Lower lobe of right lung (tissue), 2 donors: ENCODE measurements at regions not wholly inside any gene's neighbourhood (a gene's known extent, or its start where the extent isn't known, plus 50 kb on each side); places are given as distances from the start of the nearest gene placed in this dataset.
"Not testable (repeated sequence)": the region's sequence is repeated elsewhere in the genome, so short reads cannot be mapped to it uniquely, and the experiment has no call there.

Experiments
- ATAC-seq, 2 donors: fragments of 200-7000 bp; cut with Tn5 transposase; one replicate each; pipeline ENCODE4 v1.9.1; 2020 to 2022; ENCODE audit warnings: mild to moderate bottlenecking in 2 of 2, moderate library complexity in 2 of 2
- DNase-seq: peaks from one replicate; pipeline ENCODE4 v3.0.0-alpha.2; 2020
- H3K27ac ChIP-seq: fragments of 200-600 bp; one replicate; pipeline ENCODE4 v1.8.0; 2022
- H3K27me3 ChIP-seq: fragments of 200-600 bp; one replicate; pipeline ENCODE4 v1.8.0; 2022; ENCODE audit warnings: low read depth
- H3K36me3 ChIP-seq: fragments of 200-600 bp; one replicate; pipeline ENCODE4 v1.8.0; 2022; ENCODE audit warnings: mild to moderate bottlenecking
- H3K4me1 ChIP-seq: fragments of 200-600 bp; one replicate; pipeline ENCODE4 v1.8.0; 2022
- H3K4me3 ChIP-seq: fragments of 200-600 bp; one replicate; pipeline ENCODE4 v1.8.0; 2022; ENCODE audit warnings: mild to moderate bottlenecking
- H3K9me3 ChIP-seq: fragments of 200-600 bp; one replicate; pipeline ENCODE4 v1.8.0; 2022
- intact Hi-C: fragments of 100-400 bp; cut with DNase I; formaldehyde crosslinking; loops from one replicate; pipeline ENCODE4 v1.11.0; 2022
- TF ChIP-seq, protein P1 (sequence below): fragments of 200-600 bp; IDR thresholded peaks from one replicate; pipeline ENCODE4 v1.8.0; 2022; ENCODE audit warnings: antibody characterized with exemption, mild to moderate bottlenecking
- donor health status: DM: no; HTN: yes; CAD: no; lungs with severe emphysema.

GRCh38 chr17:52410781-52411180 lies 252.3 kb upstream of the CA10 start:
- H3K36me3 ChIP-seq: no peaks in the 10 kb centered on the region
- intact Hi-C loops: no loop called here
- ATAC-seq (no peak), DNase-seq (no peak)
- no peak overlapping the region for H3K27ac ChIP-seq
- H3K4me3 ChIP-seq: no peak overlapping the region
- H3K27me3 ChIP-seq: no peaks in the 10 kb centered on the region
- TF ChIP-seq, protein P1, sequence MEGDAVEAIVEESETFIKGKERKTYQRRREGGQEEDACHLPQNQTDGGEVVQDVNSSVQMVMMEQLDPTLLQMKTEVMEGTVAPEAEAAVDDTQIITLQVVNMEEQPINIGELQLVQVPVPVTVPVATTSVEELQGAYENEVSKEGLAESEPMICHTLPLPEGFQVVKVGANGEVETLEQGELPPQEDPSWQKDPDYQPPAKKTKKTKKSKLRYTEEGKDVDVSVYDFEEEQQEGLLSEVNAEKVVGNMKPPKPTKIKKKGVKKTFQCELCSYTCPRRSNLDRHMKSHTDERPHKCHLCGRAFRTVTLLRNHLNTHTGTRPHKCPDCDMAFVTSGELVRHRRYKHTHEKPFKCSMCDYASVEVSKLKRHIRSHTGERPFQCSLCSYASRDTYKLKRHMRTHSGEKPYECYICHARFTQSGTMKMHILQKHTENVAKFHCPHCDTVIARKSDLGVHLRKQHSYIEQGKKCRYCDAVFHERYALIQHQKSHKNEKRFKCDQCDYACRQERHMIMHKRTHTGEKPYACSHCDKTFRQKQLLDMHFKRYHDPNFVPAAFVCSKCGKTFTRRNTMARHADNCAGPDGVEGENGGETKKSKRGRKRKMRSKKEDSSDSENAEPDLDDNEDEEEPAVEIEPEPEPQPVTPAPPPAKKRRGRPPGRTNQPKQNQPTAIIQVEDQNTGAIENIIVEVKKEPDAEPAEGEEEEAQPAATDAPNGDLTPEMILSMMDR: no peak
- no peaks in the 10 kb centered on the region for H3K4me1 ChIP-seq
- H3K9me3 ChIP-seq: no peaks in the 10 kb centered on the region

- H3K4me3 ChIP-seq, DNase-seq, H3K27ac ChIP-seq, H3K4me1 ChIP-seq, H3K9me3 ChIP-seq, intact Hi-C loops, ATAC-seq, H3K36me3 ChIP-seq, H3K27me3 ChIP-seq: not testable (repeated sequence)
Measured at GRCh38 chr17:52409222-52409621, 250.7 kb upstream of the CA10 start.

GRCh38 chr17:52395308-52395707 lies 236.8 kb upstream of the CA10 start:
- no peak overlapping the region for H3K27ac ChIP-seq

GRCh38 chr17:52390422-52390821 lies 231.9 kb upstream of the CA10 start:
- no peak for ATAC-seq
- H3K4me3 ChIP-seq: no peak overlapping the region
- no peak for DNase-seq
- H3K27ac ChIP-seq: no peak overlapping the region
- intact Hi-C loops: no loop called here
- H3K27me3 ChIP-seq: no peaks in the 10 kb centered on the region
- TF ChIP-seq, protein P1: no peak
- no peaks in the 10 kb centered on the region for H3K9me3 ChIP-seq
- H3K4me1 ChIP-seq: no peaks in the 10 kb centered on the region
- no peaks in the 10 kb centered on the region for H3K36me3 ChIP-seq

More at GRCh38 chr17:52395308-52395707, 236.8 kb upstream of the CA10 start:
- H3K9me3 ChIP-seq: no peaks in the 10 kb centered on the region
- no peaks in the 10 kb centered on the region for H3K27me3 ChIP-seq
- H3K4me3 ChIP-seq: no peak overlapping the region
- no peaks in the 10 kb centered on the region for H3K36me3 ChIP-seq
- DNase-seq (no peak), ATAC-seq (no peak)
- TF ChIP-seq, protein P1: no peak
- no peaks in the 10 kb centered on the region for H3K4me1 ChIP-seq
- intact Hi-C loops: no loop called here

GRCh38 chr17:52389632-52390031 lies 231.1 kb upstream of the CA10 start:
- H3K4me1 ChIP-seq: no peaks in the 10 kb centered on the region
- peak in 1 of 2 donors; percentile 36 for ATAC-seq
- intact Hi-C loops: no loop called here
- no peak for DNase-seq
- H3K27ac ChIP-seq: no peak overlapping the region
- H3K27me3 ChIP-seq: no peaks in the 10 kb centered on the region
- H3K9me3 ChIP-seq: no peaks in the 10 kb centered on the region
- TF ChIP-seq, protein P1: no peak
- peak overlapping the region; percentile 27 for H3K4me3 ChIP-seq
- no peaks in the 10 kb centered on the region for H3K36me3 ChIP-seq

- H3K9me3 ChIP-seq: no peaks in the 10 kb centered on the region
- ATAC-seq: no peak
Measured at GRCh38 chr17:52388941-52389340, 230.4 kb upstream of the CA10 start.

More at GRCh38 chr17:52388941-52389340, 230.4 kb upstream of the CA10 start:
- H3K4me3 ChIP-seq: no peak overlapping the region
- no peak overlapping the region for H3K27ac ChIP-seq
- H3K27me3 ChIP-seq: no peaks in the 10 kb centered on the region
- intact Hi-C loops: no loop called here
- DNase-seq: no peak
- H3K4me1 ChIP-seq: no peaks in the 10 kb centered on the region
- H3K36me3 ChIP-seq: no peaks in the 10 kb centered on the region
- TF ChIP-seq, protein P1: no peak
